ENCODE measurements at regions not wholly inside any gene's neighbourhood (a gene's known extent, or its start where the extent isn't known, plus 50 kb on each side); places are given as distances from the start of the nearest gene placed in this dataset.
"Not testable (repeated sequence)": the region's sequence is repeated elsewhere in the genome, so short reads cannot be mapped to it uniquely, and the experiment has no call there.

- DNase-seq = not testable (repeated sequence)
Measured at GRCh38 chr1:90348459-90348858, 353.5 kb downstream of the ZNF326 start.

- no peak for DNase-seq
Measured at GRCh38 chr1:90347366-90347765, 352.5 kb downstream of the ZNF326 start.

GRCh38 chr1:90346757-90347156 lies 351.8 kb downstream of the ZNF326 start:
- DNase-seq = no peak

GRCh38 chr1:90346349-90346748 lies 351.4 kb downstream of the ZNF326 start:
- DNase-seq = no peak

- DNase-seq = no peak
Measured at GRCh38 chr1:90344963-90345730, 350.2 kb downstream of the ZNF326 start.

GRCh38 chr1:90341516-90341915 lies 346.6 kb downstream of the ZNF326 start:
- no peak for DNase-seq

- DNase-seq = no peak
Measured at GRCh38 chr1:90340606-90341005, 345.7 kb downstream of the ZNF326 start.

GRCh38 chr1:90339811-90340210 lies 344.9 kb downstream of the ZNF326 start:
- no peak for DNase-seq

GRCh38 chr1:90336552-90337324 lies 341.8 kb downstream of the ZNF326 start:
- no peak for DNase-seq

GRCh38 chr1:90335558-90335957 lies 340.6 kb downstream of the ZNF326 start:
- no peak for DNase-seq

- DNase-seq = no peak
Measured at GRCh38 chr1:90334137-90334536, 339.2 kb downstream of the ZNF326 start.

GRCh38 chr1:90325168-90325567 lies 330.3 kb downstream of the ZNF326 start:
- no peak for DNase-seq

- no peak for DNase-seq
Measured at GRCh38 chr1:90322186-90322585, 327.3 kb downstream of the ZNF326 start.

- DNase-seq = no peak
Measured at GRCh38 chr1:90319918-90320317, 325.0 kb downstream of the ZNF326 start.

GRCh38 chr1:90318431-90318830 lies 323.5 kb downstream of the ZNF326 start:
- no peak for DNase-seq

- DNase-seq = peak; percentile 26
Measured at GRCh38 chr1:90317628-90318027, 322.7 kb downstream of the ZNF326 start.

GRCh38 chr1:90314533-90314932 lies 319.6 kb downstream of the ZNF326 start:
- no peak for DNase-seq

- DNase-seq = no peak
Measured at GRCh38 chr1:90313778-90314177, 318.9 kb downstream of the ZNF326 start.

GRCh38 chr1:90309806-90310205 lies 314.9 kb downstream of the ZNF326 start:
- no peak for DNase-seq

GRCh38 chr1:90308421-90308820 lies 313.5 kb downstream of the ZNF326 start:
- no peak for DNase-seq

- DNase-seq = no peak
Measured at GRCh38 chr1:90305577-90305976, 310.7 kb downstream of the ZNF326 start.

GRCh38 chr1:90296327-90296726 lies 301.4 kb downstream of the ZNF326 start:
- DNase-seq = peak; percentile 31

GRCh38 chr1:90295534-90295933 lies 300.6 kb downstream of the ZNF326 start:
- DNase-seq = no peak
